HG02852 (cell line): ENCODE measurements at regions not wholly inside any gene's neighbourhood (a gene's known extent, or its start where the extent isn't known, plus 50 kb on each side); places are given as distances from the start of the nearest gene placed in this dataset.

Experiments used
- ATAC-seq: cut with Tn5 transposase; IDR thresholded peaks from one replicate; pipeline ENCODE4 v1.9.1; 2021; ENCODE audit warnings: mild to moderate bottlenecking, moderate library complexity; ENCODE audit not compliant: unreplicated experiment

- no peak for ATAC-seq
These were observed 269.0 kb downstream of the FAM76B start for GRCh38 chr11:95520369-95521132.

GRCh38 chr11:95519912-95520311, 269.7 kb downstream of the FAM76B start:
- ATAC-seq: no peak

GRCh38 chr11:95517453-95517852, 272.1 kb downstream of the FAM76B start:
- no peak for ATAC-seq

- ATAC-seq: no peak
These were observed 272.8 kb downstream of the FAM76B start for GRCh38 chr11:95516786-95517185.

- no peak for ATAC-seq
These were observed 273.4 kb downstream of the FAM76B start for GRCh38 chr11:95516175-95516574.

- ATAC-seq: no peak
These were observed 274.2 kb downstream of the FAM76B start for GRCh38 chr11:95515371-95515770.

- ATAC-seq: no peak
These were observed 275.0 kb downstream of the FAM76B start for GRCh38 chr11:95514416-95515110.

- no peak for ATAC-seq
These were observed 276.9 kb downstream of the FAM76B start for GRCh38 chr11:95512682-95513081.

- no peak for ATAC-seq
These were observed 277.4 kb downstream of the FAM76B start for GRCh38 chr11:95512177-95512576.

- no peak for ATAC-seq
These were observed 277.4 kb upstream of the SESN3 start for GRCh38 chr11:95508219-95508890.

GRCh38 chr11:95507794-95508193, 276.8 kb upstream of the SESN3 start:
- no peak for ATAC-seq

- ATAC-seq: no peak
These were observed 275.8 kb upstream of the SESN3 start for GRCh38 chr11:95506777-95507176.

- no peak for ATAC-seq
These were observed 275.0 kb upstream of the SESN3 start for GRCh38 chr11:95505927-95506426.

- ATAC-seq: no peak
These were observed 272.0 kb upstream of the SESN3 start for GRCh38 chr11:95503047-95503446.

- ATAC-seq: no peak
These were observed 271.5 kb upstream of the SESN3 start for GRCh38 chr11:95502522-95502921.

- no peak for ATAC-seq
These were observed 270.8 kb upstream of the SESN3 start for GRCh38 chr11:95501761-95502266.

- no peak for ATAC-seq
These were observed 269.5 kb upstream of the SESN3 start for GRCh38 chr11:95500466-95500865.

GRCh38 chr11:95499516-95500135, 268.6 kb upstream of the SESN3 start:
- ATAC-seq: no peak

- no peak for ATAC-seq
These were observed 267.9 kb upstream of the SESN3 start for GRCh38 chr11:95498722-95499425.

- no peak for ATAC-seq
These were observed 265.9 kb upstream of the SESN3 start for GRCh38 chr11:95496901-95497300.
